ENCODE measurements at regions not wholly inside any gene's neighbourhood (a gene's known extent, or its start where the extent isn't known, plus 50 kb on each side); places are given as distances from the start of the nearest gene placed in this dataset.
A peak's percentile ranks its signal among the peaks of the same experiment; 100 is the strongest.

GRCh38 chr10:3925184-3925583 lies 140.2 kb upstream of the KLF6 start:
- Histone ChIP-seq H3K79me2 (ENCODE audit: control insufficient read depth, insufficient read depth, low read length) (peaks cover 19% of the 10 kb centered on the region), H3K9ac (ENCODE audit: control insufficient read depth, extremely low read depth, insufficient read depth, low read length) (no peak overlapping the region), H4K20me1 (ENCODE audit: control insufficient read depth, extremely low read depth, insufficient read depth, low read length) (no peaks in the 10 kb centered on the region), H3K9me1 (ENCODE audit: control insufficient read depth, extremely low read depth, insufficient read depth, low read length) (no peaks in the 10 kb centered on the region), H3K4me1 (ENCODE audit: control insufficient read depth, extremely low read depth, insufficient read depth, low read length) (peaks cover 22% of the 10 kb centered on the region), H3K27ac (ENCODE audit: control insufficient read depth, insufficient read depth, low read length) (peak overlapping the region; percentile 88), H3K4me3 (ENCODE audit: control insufficient read depth in 2 of 3, extremely low read depth in 1 of 3, insufficient read depth in 2 of 3, low read depth in 1 of 3, low read length in 3 of 3) (no peak overlapping the region), H3K27me3 (ENCODE audit: control insufficient read depth, extremely low read depth, insufficient read depth, low read length) (no peaks in the 10 kb centered on the region), H2AFZ (ENCODE audit: control insufficient read depth, low read length) (no peak overlapping the region), H3K36me3 (ENCODE audit: control insufficient read depth in 2 of 2, extremely low read depth in 1 of 2, insufficient read depth in 2 of 2, low read length in 2 of 2) (peaks cover 4 to 23% of the 10 kb centered on the region in 2 experiments), H3K9me3 (ENCODE audit: control insufficient read depth, low read depth, low read length) (peaks cover 3% of the 10 kb centered on the region), H3K4me2 (ENCODE audit: control insufficient read depth, extremely low read depth, insufficient read depth, low read depth, low read length) (no peak overlapping the region)
- TF ChIP-seq EZH2 (IDR thresholded peaks at IDR 0.05; ENCODE audit: low read length) (no peak), CTCF (optimal IDR thresholded peaks at IDR 0.05 in 1 of 3, IDR thresholded peaks at IDR 0.05 in 1 of 3, conservative IDR thresholded peaks at IDR 0.05 in 1 of 3; ENCODE audit: extremely low read depth in 1 of 3, insufficient read depth in 2 of 3, low read length in 3 of 3) (no peak)
- DNase-seq (ENCODE audit: low read depth, low spot score) (no peak), FAIRE-seq (no peak)
- dilution Hi-C loops (cut with MboI; ENCODE audit: extremely low pct_ligation_motif_present, low sequenced_read_pairs), result no loop called here

GRCh38 chr10:3924344-3924743 lies 139.3 kb upstream of the KLF6 start:
- H2AFZ ChIP-seq (ENCODE audit: control insufficient read depth, low read length), result no peak overlapping the region
- peak; percentile 99 for FAIRE-seq
- dilution Hi-C loops (cut with MboI; ENCODE audit: extremely low pct_ligation_motif_present, low sequenced_read_pairs), result no loop called here

More at GRCh38 chr10:3924344-3924743, 139.3 kb upstream of the KLF6 start:
- Histone ChIP-seq H3K9me1 (ENCODE audit: control insufficient read depth, extremely low read depth, insufficient read depth, low read length) (no peaks in the 10 kb centered on the region), H4K20me1 (ENCODE audit: control insufficient read depth, extremely low read depth, insufficient read depth, low read length) (no peaks in the 10 kb centered on the region), H3K9ac (ENCODE audit: control insufficient read depth, extremely low read depth, insufficient read depth, low read length) (peak overlapping the region; percentile 42), H3K4me3 (ENCODE audit: control insufficient read depth in 2 of 3, extremely low read depth in 1 of 3, insufficient read depth in 2 of 3, low read depth in 1 of 3, low read length in 3 of 3) (no peak overlapping the region), H3K9me3 (ENCODE audit: control insufficient read depth, low read depth, low read length) (peaks cover 3% of the 10 kb centered on the region), H3K36me3 (ENCODE audit: control insufficient read depth in 2 of 2, extremely low read depth in 1 of 2, insufficient read depth in 2 of 2, low read length in 2 of 2) (peaks cover 6 to 23% of the 10 kb centered on the region in 2 experiments), H3K79me2 (ENCODE audit: control insufficient read depth, insufficient read depth, low read length) (peaks cover 25% of the 10 kb centered on the region), H3K27me3 (ENCODE audit: control insufficient read depth, extremely low read depth, insufficient read depth, low read length) (no peaks in the 10 kb centered on the region), H3K27ac (ENCODE audit: control insufficient read depth, insufficient read depth, low read length) (peak overlapping the region; percentile 88), H3K4me2 (ENCODE audit: control insufficient read depth, extremely low read depth, insufficient read depth, low read depth, low read length) (peak overlapping the region; percentile 53), H3K4me1 (ENCODE audit: control insufficient read depth, extremely low read depth, insufficient read depth, low read length) (peaks cover 22% of the 10 kb centered on the region)
- TF ChIP-seq CTCF (optimal IDR thresholded peaks at IDR 0.05 in 1 of 3, IDR thresholded peaks at IDR 0.05 in 1 of 3, conservative IDR thresholded peaks at IDR 0.05 in 1 of 3; ENCODE audit: extremely low read depth in 1 of 3, insufficient read depth in 2 of 3, low read length in 3 of 3), result no peak
- TF ChIP-seq EZH2 (IDR thresholded peaks at IDR 0.05; ENCODE audit: low read length), result no peak
- DNase-seq (ENCODE audit: low read depth, low spot score), result peak; percentile 85

Measured in keratinocyte (primary cell).